IPS-18c (cell line): ENCODE measurements at regions not wholly inside any gene's neighbourhood (a gene's known extent, or its start where the extent isn't known, plus 50 kb on each side); places are given as distances from the start of the nearest gene placed in this dataset.
"Not testable (repeated sequence)": the region's sequence is repeated elsewhere in the genome, so short reads cannot be mapped to it uniquely, and the experiment has no call there.

Experiments used
- H3K4me3 ChIP-seq: 2 replicates; pipeline ENCODE4 v1.7.0; 2013; ENCODE audit warnings: low read depth, mild to moderate bottlenecking, low read length, moderate library complexity; ENCODE audit not compliant: insufficient read depth
- H3K9me3 ChIP-seq: one replicate; pipeline ENCODE4 v1.6.1; 2013; ENCODE audit warnings: mild to moderate bottlenecking, low read length, moderate library complexity; ENCODE audit not compliant: control insufficient read depth, insufficient read depth

DNA sequence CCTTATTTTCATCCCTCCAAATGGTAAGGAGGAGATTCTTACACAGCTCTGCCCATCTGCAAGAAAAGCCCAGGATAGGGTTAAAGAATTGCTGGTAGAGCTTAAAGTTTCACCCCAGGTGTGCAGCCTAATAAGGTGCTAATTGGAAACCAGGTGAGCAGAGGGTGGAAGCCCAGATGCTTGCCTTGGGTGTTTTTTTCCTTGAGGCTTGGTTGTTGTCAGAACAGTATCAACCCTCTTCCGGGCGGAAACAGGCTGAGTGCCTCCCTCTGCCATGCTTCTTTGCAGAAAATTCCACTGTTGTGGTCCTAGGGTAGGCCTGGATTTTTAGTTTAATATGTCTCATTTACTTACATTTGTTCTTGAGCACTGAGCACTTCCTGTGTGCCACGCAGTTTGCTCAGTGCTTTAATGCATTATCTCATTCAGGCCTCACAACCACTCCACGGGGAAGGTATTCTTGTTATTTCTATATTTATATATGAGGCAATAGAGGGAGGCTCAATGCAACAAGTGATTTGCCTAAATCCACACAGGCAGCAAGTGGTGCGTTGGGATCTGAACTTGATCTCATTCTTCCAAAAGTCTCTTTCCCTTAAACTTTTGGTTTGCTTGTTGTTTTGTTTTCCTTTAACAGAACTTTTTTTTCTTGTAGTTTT, 115.0 kb upstream of the LRIG1 start:
- H3K9me3 ChIP-seq: no peaks in the 10 kb centered on the region
- no peak overlapping the region for H3K4me3 ChIP-seq

DNA sequence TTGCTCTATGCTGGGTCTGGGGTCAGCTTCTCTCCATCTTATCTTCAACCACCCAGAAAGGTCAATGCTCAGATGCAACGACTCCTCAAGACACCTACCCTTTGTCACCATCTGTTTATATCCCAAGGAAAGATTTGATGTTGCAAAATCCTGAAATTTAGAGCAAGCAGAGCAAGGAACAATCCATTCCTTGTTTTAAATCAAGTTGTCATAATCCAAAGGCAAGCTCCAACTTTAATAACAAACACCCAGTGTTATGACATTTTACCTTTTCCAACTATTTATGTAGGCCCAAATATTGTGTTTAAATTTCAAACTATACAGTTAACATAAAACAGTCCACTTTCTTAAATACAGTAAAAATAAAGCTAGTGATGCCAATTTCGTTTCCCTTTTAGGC, 116.5 kb upstream of the LRIG1 start:
- H3K9me3 ChIP-seq: no peaks in the 10 kb centered on the region

DNA sequence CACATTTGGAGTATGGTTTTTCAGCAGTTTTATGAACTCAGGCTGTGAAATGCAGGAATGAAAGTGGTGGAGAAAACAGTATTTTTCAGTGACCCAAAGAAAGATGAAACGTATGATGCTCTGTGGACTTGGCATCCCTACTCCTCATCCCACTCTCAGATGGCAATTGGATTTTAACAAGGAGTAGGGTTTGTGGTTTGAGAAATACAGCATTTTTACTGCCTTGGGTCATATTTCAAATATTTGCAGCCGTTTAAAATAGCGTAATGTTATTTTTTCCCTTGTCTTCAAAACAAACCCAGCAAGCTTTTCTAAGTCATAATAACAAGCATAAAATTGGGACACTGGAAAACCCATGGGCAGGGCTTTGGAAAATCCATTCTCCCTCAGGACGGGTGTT, 117.2 kb upstream of the LRIG1 start:
- H3K4me3 ChIP-seq: no peak overlapping the region
- no peaks in the 10 kb centered on the region for H3K9me3 ChIP-seq

More for the DNA sequence above, 116.5 kb upstream of the LRIG1 start:
- H3K4me3 ChIP-seq: no peak overlapping the region

DNA sequence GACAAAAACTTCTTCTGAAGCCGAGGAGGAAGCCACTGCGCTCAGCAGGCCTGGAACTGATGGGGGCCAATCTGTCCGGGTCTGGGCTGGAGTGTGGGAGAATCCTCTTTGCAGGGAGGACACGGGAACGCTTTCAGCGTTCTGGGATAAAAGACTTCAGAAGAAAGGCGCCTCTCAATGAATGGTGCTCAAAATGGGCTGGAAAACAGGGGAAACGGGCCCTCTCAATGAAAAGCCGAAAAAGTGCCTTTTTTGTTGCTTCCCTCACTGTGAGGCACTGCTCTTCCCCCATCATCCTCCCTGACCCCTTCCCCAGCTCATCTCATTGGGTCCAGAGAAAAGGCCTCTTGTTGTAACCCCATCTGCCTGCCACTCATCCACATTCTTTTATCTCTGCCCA, 119.5 kb upstream of the LRIG1 start:
- Histone ChIP-seq H3K9me3 (no peaks in the 10 kb centered on the region), H3K4me3 (no peak overlapping the region)

DNA sequence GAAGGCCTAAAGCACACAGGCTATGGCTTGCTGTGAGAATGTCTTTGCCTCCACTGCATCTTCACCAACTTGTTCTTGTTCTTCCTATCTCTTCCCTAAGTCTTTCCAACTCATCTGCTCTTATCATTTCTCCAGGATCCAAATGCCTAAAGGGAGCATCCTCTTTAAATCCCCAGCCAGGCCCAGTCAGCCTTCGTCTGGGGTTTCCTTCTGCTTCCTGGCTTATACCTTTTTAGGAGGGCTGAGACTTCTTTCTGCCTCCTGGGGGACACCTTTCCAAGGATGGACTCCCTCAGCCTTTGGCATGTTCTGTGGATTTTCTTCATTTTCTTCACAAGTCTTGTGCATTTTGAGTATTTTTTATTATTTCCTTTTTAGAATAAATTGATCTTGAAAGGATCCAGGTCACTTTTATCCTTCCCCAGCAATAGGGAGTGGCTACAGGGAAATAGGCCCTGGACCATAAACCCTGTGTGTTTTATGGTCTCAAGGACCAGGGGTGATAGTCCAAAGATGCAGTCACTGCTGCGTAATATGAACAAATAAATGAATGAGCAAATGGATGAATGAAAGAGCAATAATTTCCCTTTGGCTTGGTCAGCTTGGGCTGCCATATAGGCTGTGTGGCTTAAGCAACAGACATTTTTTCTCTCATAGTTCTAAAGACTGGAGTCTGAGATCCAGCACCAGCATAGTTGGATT, 122.1 kb upstream of the LRIG1 start:
- Histone ChIP-seq H3K4me3 (no peak overlapping the region), H3K9me3 (no peaks in the 10 kb centered on the region)

DNA sequence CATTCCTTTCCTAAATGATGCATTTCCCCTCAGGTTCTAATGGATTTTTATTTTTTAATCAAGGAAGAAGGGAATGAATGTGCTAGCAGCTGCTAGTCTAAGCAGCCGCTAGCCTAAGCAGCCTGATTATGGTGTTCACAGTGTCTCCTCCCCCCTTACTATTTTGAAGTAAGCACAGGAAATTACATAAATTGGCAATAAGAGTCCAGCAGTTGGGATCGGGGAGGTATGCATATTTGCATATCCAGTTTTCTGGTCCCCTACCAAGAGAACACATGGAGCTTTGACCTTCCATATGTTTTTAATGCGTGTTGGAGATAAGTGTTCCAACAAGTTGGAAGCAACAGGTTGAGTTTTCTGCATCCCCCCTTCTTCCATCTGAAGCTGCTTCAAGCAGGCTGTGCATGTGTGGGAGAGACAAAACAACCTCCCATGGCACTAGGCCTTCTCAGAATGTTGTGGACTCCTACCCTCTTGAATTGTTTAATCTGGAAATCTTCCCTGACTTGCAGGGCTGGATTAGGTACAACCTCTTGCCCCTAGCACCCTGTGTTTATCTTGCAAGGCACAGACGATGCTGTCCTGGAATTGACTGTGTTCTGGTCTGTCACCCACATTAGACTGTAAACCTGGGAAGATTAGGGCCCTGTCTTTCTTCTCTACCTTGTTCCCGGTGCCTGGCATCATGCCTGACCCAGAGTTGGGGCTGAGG, 124.8 kb upstream of the LRIG1 start:
- Histone ChIP-seq H3K9me3 (no peaks in the 10 kb centered on the region), H3K4me3 (no peak overlapping the region)

DNA sequence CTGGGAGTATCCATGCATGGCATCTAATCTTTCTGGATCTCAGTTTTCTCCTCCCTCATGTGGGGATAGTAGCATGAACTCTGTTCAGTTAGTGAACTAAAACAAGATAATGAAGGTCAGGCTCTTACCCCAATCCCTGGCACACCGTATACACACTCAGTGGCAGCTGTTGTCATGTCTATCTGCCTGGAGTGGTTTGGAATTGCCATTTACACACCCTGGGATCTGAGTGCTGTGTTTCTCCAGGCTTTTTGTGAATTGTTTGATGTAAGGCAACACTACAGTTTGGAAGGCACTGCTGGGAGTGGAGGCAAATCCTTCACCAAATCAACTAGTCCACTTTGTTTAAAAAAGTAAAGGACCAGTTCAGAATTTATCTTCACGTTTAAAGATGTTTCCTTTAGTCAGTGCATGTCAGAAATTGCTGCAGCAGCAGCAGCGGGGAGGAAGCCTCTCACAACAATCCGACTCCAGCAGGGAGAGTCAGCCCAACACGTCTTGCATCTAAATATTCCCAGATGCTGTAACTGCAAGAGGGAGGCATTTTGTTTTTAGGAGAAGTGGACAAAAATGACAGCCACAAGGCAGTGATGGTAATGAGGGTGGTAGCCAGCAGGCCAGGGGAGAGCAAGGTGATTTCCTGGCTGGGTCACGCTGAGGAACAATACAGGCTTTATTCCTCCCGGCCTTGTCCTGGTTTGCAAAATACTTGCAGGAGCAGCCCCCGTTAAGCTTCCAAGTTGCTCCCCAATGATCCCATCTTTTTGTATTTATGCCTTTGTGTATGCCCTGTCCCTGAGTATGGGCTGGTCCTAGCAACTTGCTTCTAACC, 128.5 kb upstream of the LRIG1 start:
- H3K9me3 ChIP-seq: no peaks in the 10 kb centered on the region
- no peak overlapping the region for H3K4me3 ChIP-seq

DNA sequence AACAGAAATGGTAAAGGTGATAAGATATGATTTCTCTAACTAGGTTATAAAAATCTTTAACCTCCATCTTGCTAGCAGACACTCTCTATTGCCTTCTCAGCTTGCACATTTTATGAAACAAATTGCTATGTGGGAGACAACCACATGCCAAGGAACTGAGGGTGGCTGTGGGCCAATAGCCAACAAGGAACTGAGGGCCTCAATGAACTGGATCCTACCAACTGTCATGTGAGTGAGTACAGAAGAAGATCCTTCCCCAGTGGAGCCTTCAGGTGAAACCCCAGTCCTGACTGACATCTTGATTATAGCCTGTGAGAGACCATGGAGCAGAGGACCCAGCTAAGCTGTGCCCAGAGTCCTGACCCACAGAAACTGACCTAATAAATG, 129.2 kb upstream of the LRIG1 start:
- no peak overlapping the region for H3K4me3 ChIP-seq
- no peaks in the 10 kb centered on the region for H3K9me3 ChIP-seq

DNA sequence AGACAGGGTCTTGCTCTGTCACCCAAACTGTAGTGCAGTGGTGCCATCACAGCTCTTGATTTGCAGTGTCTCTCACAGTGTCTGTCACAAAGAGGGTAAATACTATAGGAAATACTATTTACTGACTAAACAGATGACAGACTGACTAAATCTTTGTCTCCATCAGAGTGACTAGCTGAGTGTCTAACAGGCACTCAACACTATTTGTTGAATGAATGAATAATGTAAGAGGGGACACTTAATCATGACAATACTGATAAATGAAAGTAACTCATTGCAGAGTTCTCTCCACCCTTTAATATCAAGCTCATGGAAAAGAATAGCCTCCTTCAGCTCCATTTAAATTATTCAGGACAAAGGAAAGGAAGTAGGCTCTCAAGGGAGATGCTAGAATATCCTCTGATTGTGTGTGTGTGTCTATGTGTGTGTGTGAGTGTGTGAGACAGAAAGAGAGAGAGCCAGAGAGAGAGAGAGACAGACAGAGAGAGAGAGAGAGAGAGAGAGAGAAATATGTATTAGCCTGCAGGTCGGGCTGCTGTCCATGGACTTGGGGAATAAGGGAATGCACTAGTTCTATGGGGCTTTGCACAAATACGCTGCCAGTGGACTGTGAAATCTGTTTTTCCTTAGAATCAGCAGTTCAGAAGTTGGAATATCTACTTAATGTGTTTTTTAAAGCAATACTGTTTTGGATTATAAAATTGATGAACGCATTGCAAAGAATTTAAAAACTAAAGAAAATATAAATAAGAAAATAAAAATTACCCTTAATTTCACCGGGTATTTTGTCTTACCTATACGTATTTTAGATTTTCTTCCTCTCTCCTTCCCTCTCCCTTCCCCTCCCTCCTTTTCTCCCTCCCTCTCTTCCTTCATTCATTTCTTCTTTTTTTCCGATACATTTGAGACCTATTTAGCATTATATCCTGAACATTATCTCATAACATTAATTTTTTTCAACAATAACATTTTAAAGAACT, 132.9 kb upstream of the LRIG1 start:
- Histone ChIP-seq H3K9me3 (no peaks in the 10 kb centered on the region), H3K4me3 (no peak overlapping the region)

DNA sequence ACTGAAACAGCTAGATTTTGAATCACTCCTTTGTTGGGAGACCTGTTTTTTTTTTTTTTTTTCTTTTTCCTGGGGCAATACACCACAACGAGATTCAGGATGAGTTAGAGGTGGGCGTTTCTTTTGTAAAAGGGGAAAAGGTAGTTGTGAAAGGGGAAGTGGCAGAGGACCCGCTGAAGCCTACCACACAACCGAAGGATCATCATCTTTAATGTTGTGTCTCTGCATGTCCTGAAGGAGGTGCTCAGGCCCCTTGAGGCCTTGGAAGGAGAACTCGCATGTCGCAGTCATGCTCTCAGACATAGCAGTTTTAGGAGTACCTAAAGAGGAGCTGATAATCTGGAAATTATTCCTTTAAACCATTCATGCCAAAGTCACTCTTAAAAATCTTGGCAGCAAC, 137.9 kb upstream of the LRIG1 start:
- Histone ChIP-seq H3K4me3 (no peak overlapping the region), H3K9me3 (no peaks in the 10 kb centered on the region)

DNA sequence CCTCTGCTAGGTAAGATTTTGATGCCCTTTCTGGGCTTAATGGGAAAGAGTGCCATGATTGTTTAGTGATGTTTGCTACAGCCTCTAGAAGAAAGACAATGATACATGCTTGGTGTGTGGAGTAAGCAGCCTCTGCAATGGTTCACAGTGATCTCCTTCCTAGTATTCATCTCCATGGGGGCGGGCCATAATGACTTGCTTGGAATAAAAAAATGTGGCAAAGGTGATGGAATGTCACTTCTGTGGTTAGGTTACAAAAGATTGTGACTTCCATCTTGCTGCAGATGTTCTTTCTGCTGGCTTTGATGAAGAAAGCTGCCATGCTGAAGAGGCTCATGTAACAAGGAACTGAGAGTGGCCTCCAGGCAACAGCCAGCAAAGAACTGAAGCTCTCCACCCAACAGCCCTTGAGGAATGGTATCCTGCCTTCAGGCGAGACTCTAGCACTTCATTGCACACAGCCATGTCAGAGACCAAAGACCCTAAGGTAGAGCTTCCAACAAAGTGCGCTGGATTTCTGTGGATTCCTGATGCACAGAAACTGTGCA, 139.1 kb upstream of the LRIG1 start:
- no peak overlapping the region for H3K4me3 ChIP-seq
- no peaks in the 10 kb centered on the region for H3K9me3 ChIP-seq

DNA sequence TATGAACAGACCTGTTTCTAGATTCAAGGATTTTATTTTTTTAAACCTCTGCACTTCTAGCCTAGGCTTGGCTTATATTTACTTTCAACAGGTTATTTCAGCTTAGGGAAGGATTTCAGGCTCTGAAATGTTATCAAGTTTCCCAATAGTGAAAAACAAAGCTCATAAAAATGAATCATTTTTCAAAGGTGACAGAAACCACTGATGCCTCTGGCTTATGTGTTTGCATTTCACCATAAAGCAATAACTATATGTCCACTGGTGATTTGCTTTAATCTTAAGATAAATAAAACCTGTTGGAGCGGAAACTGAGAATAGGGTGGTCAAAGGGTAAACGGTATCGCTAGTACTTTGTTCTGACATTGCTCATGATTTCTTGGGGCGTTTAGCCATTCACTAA, 141.2 kb upstream of the LRIG1 start:
- Histone ChIP-seq H3K9me3 (no peaks in the 10 kb centered on the region), H3K4me3 (no peak overlapping the region)

DNA sequence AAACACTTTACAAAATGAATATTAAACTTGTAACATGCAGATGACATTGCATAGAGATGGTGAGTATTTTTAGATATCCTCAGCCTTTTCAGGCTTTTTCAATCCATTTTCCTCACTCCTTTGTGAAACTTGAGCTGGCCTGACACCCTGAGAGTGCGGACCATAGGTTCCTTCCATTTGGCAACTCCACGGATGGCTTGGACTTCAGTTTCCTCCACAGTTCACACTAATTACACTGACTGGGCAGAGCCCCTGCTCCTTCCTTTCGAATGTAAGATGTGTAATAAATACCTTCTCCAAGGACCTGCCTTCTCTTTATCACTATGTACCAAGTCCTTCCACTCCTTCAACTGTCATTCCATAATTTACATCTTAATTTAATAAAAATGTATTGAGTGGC, 141.7 kb upstream of the LRIG1 start:
- H3K4me3 ChIP-seq: no peak overlapping the region

DNA sequence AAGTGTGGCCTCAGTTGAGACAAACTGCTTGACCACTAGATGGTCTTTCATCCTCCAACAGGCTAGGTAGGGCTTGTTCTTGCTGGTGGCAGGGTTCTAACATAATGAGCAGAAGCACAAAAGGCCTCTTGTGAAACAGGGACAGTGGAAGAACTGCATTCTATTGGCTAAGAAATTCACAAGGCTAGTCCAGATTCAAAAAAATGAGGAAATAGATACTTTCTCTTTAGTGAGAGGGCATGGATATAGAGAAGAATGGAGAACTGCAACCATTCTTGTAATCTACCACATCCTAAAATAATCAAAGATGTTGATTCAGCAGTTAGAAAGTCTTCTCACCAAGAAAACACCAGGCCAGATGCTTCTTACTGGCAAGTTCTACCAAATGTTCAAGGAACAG, 143.7 kb upstream of the LRIG1 start:
- no peak overlapping the region for H3K4me3 ChIP-seq
- H3K9me3 ChIP-seq: no peaks in the 10 kb centered on the region

More for the DNA sequence above, 141.7 kb upstream of the LRIG1 start:
- no peaks in the 10 kb centered on the region for H3K9me3 ChIP-seq

DNA sequence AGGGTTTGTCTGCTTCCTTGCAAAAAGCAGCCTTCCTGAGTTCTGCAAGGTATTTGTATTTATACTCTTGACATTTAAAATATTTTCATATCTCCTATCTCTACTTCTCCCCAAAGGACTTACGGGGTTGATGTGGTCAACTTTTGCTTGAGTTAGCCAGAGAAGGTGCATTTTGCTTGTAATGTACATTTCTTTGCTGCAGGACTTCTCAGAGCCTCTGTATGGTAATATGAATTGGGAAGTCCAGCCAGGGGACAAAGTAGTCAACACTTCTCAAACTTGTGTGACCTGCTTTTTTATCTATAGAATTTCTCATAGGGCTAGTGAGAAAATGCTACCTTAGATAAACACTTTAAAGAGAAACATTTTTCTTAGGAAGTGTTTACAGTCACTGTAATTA, 148.2 kb upstream of the LRIG1 start:
- Histone ChIP-seq H3K4me3 (no peak overlapping the region), H3K9me3 (peaks cover 4% of the 10 kb centered on the region)

DNA sequence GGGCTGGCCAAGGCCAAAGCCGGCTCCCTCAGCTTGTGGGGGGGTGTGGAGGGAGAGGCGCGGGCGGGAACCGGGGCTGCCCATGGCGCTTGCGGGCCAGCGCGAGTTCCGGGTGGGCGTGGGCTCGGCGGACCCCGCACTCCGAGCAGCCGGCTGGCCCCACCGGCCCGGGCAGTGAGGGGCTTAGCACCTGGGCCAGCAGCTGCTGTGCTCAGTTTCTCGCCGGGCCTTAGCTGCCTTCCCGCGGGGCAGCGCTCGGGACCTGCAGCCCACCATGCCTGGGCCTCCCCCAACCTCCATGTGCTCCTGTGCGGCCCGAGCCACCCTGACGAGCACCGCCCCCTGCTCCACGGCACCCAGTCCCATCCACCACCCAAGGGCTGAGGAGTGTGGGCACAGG, 150.7 kb upstream of the LRIG1 start:
- not testable (repeated sequence) for H3K9me3 ChIP-seq, H3K4me3 ChIP-seq
